ENCODE measurements at regions not wholly inside any gene's neighbourhood (a gene's known extent, or its start where the extent isn't known, plus 50 kb on each side); places are given as distances from the start of the nearest gene placed in this dataset.

GRCh38 chr10:6729861-6730344 lies 149.8 kb upstream of the PRKCQ start:
- H3K9me3 Mint-ChIP-seq: no peaks in the 10 kb centered on the region
- H3K4me1 Mint-ChIP-seq (ENCODE audit: low read depth in 2 of 2): no peaks in the 10 kb centered on the region
- H3K36me3 Mint-ChIP-seq: no peaks in the 10 kb centered on the region
- no peak overlapping the region for H3K27ac Mint-ChIP-seq
- DNase-seq (ENCODE audit: low spot score) (no peak), ATAC-seq (no peak)
- peaks cover 56 to 75% of the 10 kb centered on the region in 2 donors for H3K27me3 Mint-ChIP-seq
- H3K4me3 Mint-ChIP-seq: no peak overlapping the region

GRCh38 chr10:6729071-6729774 lies 149.1 kb upstream of the PRKCQ start:
- DNase-seq (ENCODE audit: low spot score) (no peak), ATAC-seq (no peak)
- Mint-ChIP-seq H3K4me3 (no peak overlapping the region), H3K36me3 (no peaks in the 10 kb centered on the region), H3K9me3 (no peaks in the 10 kb centered on the region), H3K4me1 (ENCODE audit: low read depth in 2 of 2) (no peaks in the 10 kb centered on the region), H3K27ac (no peak overlapping the region), H3K27me3 (peaks cover 57 to 75% of the 10 kb centered on the region in 2 donors)

- DNase-seq (ENCODE audit: low spot score) (no peak), ATAC-seq (no peak)
- H3K27me3 Mint-ChIP-seq: peaks cover 57 to 73% of the 10 kb centered on the region in 2 donors
- no peaks in the 10 kb centered on the region for H3K36me3 Mint-ChIP-seq
- H3K4me3 Mint-ChIP-seq: no peak overlapping the region
- no peaks in the 10 kb centered on the region for H3K4me1 Mint-ChIP-seq (ENCODE audit: low read depth in 2 of 2)
- no peak overlapping the region for H3K27ac Mint-ChIP-seq
- H3K9me3 Mint-ChIP-seq: no peaks in the 10 kb centered on the region
Observed at GRCh38 chr10:6726924-6727323, 146.8 kb upstream of the PRKCQ start.

- ATAC-seq (no peak), DNase-seq (ENCODE audit: low spot score) (no peak)
- H3K27ac Mint-ChIP-seq: no peak overlapping the region
- no peaks in the 10 kb centered on the region for H3K4me1 Mint-ChIP-seq (ENCODE audit: low read depth in 2 of 2)
- no peaks in the 10 kb centered on the region for H3K9me3 Mint-ChIP-seq
- peaks cover 44 to 72% of the 10 kb centered on the region in 2 donors for H3K27me3 Mint-ChIP-seq
- no peaks in the 10 kb centered on the region for H3K36me3 Mint-ChIP-seq
- no peak overlapping the region for H3K4me3 Mint-ChIP-seq
Observed at GRCh38 chr10:6722616-6723004, 142.5 kb upstream of the PRKCQ start.

GRCh38 chr10:6721964-6722615 lies 142.0 kb upstream of the PRKCQ start:
- peaks cover 40 to 67% of the 10 kb centered on the region in 2 donors for H3K27me3 Mint-ChIP-seq
- DNase-seq (ENCODE audit: low spot score) (no peak), ATAC-seq (no peak)
- no peaks in the 10 kb centered on the region for H3K36me3 Mint-ChIP-seq
- no peaks in the 10 kb centered on the region for H3K4me1 Mint-ChIP-seq (ENCODE audit: low read depth in 2 of 2)
- H3K4me3 Mint-ChIP-seq: no peak overlapping the region
- H3K9me3 Mint-ChIP-seq: no peaks in the 10 kb centered on the region
- no peak overlapping the region for H3K27ac Mint-ChIP-seq

GRCh38 chr10:6721480-6721879 lies 141.4 kb upstream of the PRKCQ start:
- no peak for DNase-seq (ENCODE audit: low spot score)
- Mint-ChIP-seq H3K27me3 (peaks cover 36 to 67% of the 10 kb centered on the region in 2 donors), H3K36me3 (no peaks in the 10 kb centered on the region), H3K9me3 (no peaks in the 10 kb centered on the region), H3K4me3 (no peak overlapping the region), H3K4me1 (ENCODE audit: low read depth in 2 of 2) (no peaks in the 10 kb centered on the region), H3K27ac (no peak overlapping the region)
- ATAC-seq: no peak

- H3K36me3 Mint-ChIP-seq: no peaks in the 10 kb centered on the region
- no peak overlapping the region for H3K27ac Mint-ChIP-seq
- no peaks in the 10 kb centered on the region for H3K4me1 Mint-ChIP-seq (ENCODE audit: low read depth in 2 of 2)
- H3K27me3 Mint-ChIP-seq: peaks cover 31 to 73% of the 10 kb centered on the region in 2 donors
- no peak overlapping the region for H3K4me3 Mint-ChIP-seq
- DNase-seq (ENCODE audit: low spot score): no peak
- ATAC-seq: no peak
- no peaks in the 10 kb centered on the region for H3K9me3 Mint-ChIP-seq
Observed at GRCh38 chr10:6719561-6719960, 139.5 kb upstream of the PRKCQ start.

GRCh38 chr10:6718550-6718949 lies 138.5 kb upstream of the PRKCQ start:
- ATAC-seq (no peak), DNase-seq (ENCODE audit: low spot score) (no peak)
- Mint-ChIP-seq H3K4me3 (no peak overlapping the region), H3K27ac (no peak overlapping the region), H3K36me3 (no peaks in the 10 kb centered on the region), H3K9me3 (no peaks in the 10 kb centered on the region), H3K27me3 (peaks cover 31 to 62% of the 10 kb centered on the region in 2 donors), H3K4me1 (ENCODE audit: low read depth in 2 of 2) (peaks cover 0 to 4% of the 10 kb centered on the region in 2 donors)

GRCh38 chr10:6716516-6716915 lies 136.4 kb upstream of the PRKCQ start:
- DNase-seq (ENCODE audit: low spot score): no peak
- H3K4me1 Mint-ChIP-seq (ENCODE audit: low read depth in 2 of 2): peaks cover 0 to 4% of the 10 kb centered on the region in 2 donors
- no peak for ATAC-seq
- H3K9me3 Mint-ChIP-seq: no peaks in the 10 kb centered on the region
- no peak overlapping the region for H3K4me3 Mint-ChIP-seq
- no peak overlapping the region for H3K27ac Mint-ChIP-seq
- H3K36me3 Mint-ChIP-seq: no peaks in the 10 kb centered on the region
- H3K27me3 Mint-ChIP-seq: peaks cover 21 to 50% of the 10 kb centered on the region in 2 donors

GRCh38 chr10:6713716-6714115 lies 133.6 kb upstream of the PRKCQ start:
- peaks cover 0 to 4% of the 10 kb centered on the region in 2 donors for H3K4me1 Mint-ChIP-seq (ENCODE audit: low read depth in 2 of 2)
- no peak for DNase-seq (ENCODE audit: low spot score)
- no peaks in the 10 kb centered on the region for H3K36me3 Mint-ChIP-seq
- no peak for ATAC-seq
- peaks cover 27 to 53% of the 10 kb centered on the region in 2 donors for H3K27me3 Mint-ChIP-seq
- H3K9me3 Mint-ChIP-seq: no peaks in the 10 kb centered on the region
- no peak overlapping the region for H3K27ac Mint-ChIP-seq
- no peak overlapping the region for H3K4me3 Mint-ChIP-seq

- H3K9me3 Mint-ChIP-seq: no peaks in the 10 kb centered on the region
- H3K27me3 Mint-ChIP-seq: peaks cover 28 to 49% of the 10 kb centered on the region in 2 donors
- no peak overlapping the region for H3K4me3 Mint-ChIP-seq
- DNase-seq (ENCODE audit: low spot score) (no peak), ATAC-seq (no peak)
- H3K27ac Mint-ChIP-seq: no peak overlapping the region
- H3K4me1 Mint-ChIP-seq (ENCODE audit: low read depth in 2 of 2): peaks cover 0 to 4% of the 10 kb centered on the region in 2 donors
- H3K36me3 Mint-ChIP-seq: no peaks in the 10 kb centered on the region
Observed at GRCh38 chr10:6713120-6713519, 133.0 kb upstream of the PRKCQ start.

- peaks cover 0 to 4% of the 10 kb centered on the region in 2 donors for H3K4me1 Mint-ChIP-seq (ENCODE audit: low read depth in 2 of 2)
- H3K9me3 Mint-ChIP-seq: no peaks in the 10 kb centered on the region
- H3K4me3 Mint-ChIP-seq: no peak overlapping the region
- ATAC-seq (no peak), DNase-seq (ENCODE audit: low spot score) (no peak)
- H3K36me3 Mint-ChIP-seq: no peaks in the 10 kb centered on the region
- no peak overlapping the region for H3K27ac Mint-ChIP-seq
- H3K27me3 Mint-ChIP-seq: peaks cover 33 to 55% of the 10 kb centered on the region in 2 donors
Observed at GRCh38 chr10:6711881-6712280, 131.8 kb upstream of the PRKCQ start.

- no peak overlapping the region for H3K4me3 Mint-ChIP-seq
Observed at GRCh38 chr10:6711408-6711841, 131.3 kb upstream of the PRKCQ start.

GRCh38 chr10:6707352-6707751 lies 127.3 kb upstream of the PRKCQ start:
- Mint-ChIP-seq H3K36me3 (no peaks in the 10 kb centered on the region), H3K27me3 (peaks cover 32 to 47% of the 10 kb centered on the region in 2 donors), H3K4me1 (ENCODE audit: low read depth in 2 of 2) (no peaks in the 10 kb centered on the region), H3K9me3 (no peaks in the 10 kb centered on the region), H3K4me3 (no peak overlapping the region), H3K27ac (no peak overlapping the region)
- ATAC-seq: no peak
- DNase-seq (ENCODE audit: low spot score): no peak

More at GRCh38 chr10:6711408-6711841, 131.3 kb upstream of the PRKCQ start:
- Mint-ChIP-seq H3K9me3 (no peaks in the 10 kb centered on the region), H3K27ac (no peak overlapping the region), H3K4me1 (ENCODE audit: low read depth in 2 of 2) (peaks cover 0 to 4% of the 10 kb centered on the region in 2 donors), H3K36me3 (no peaks in the 10 kb centered on the region), H3K27me3 (peaks cover 33 to 52% of the 10 kb centered on the region in 2 donors)
- ATAC-seq (no peak), DNase-seq (ENCODE audit: low spot score) (no peak)
